ENCODE measurements at regions not wholly inside any gene's neighbourhood (a gene's known extent, or its start where the extent isn't known, plus 50 kb on each side); places are given as distances from the start of the nearest gene placed in this dataset.
"Not testable (repeated sequence)": the region's sequence is repeated elsewhere in the genome, so short reads cannot be mapped to it uniquely, and the experiment has no call there.

DNA sequence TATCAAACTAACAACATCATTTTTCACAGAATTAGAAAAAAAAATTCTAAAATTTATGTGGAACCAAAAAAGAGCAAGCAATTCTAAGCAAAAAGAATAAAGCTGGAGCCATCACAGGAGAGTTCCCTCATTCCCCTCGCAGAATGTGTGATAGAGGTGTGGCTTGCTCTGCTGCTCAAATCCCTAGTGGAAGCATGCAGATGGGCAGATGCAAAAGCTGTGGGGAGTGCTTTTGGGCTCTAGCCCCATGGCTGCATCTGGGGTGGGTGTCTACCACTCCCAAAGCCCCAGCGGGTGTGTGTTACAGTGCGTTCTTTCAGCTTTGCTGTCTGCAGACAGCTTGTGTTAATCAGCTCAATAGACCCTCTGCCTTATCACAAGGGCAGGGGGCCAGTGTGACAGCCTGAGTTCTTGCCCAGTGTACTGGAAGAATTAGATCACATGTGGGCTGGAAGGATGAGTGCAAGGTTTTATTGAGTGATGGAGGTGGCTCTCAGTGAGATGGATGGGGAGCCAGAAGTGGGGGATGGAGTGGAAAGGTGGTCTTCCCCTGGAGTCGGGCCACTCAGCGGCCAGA, 575.9 kb upstream of the LRRN3 start:
- H4K20me1 ChIP-seq (ENCODE audit: control insufficient read depth, insufficient read depth); RAD21 ChIA-PET (ENCODE audit: unreplicated experiment); H3K9me3 ChIP-seq (replicated peaks; ENCODE audit: control insufficient read depth, insufficient read depth, low read length); FAIRE-seq; H3K36me3 ChIP-seq (ENCODE audit: control insufficient read depth in 2 of 2, insufficient read depth in 2 of 2, low read length in 1 of 2); BruUV-seq (replicated peaks); H3K4me2 ChIP-seq (ENCODE audit: control insufficient read depth, insufficient read depth); H3K27me3 ChIP-seq (replicated peaks in 1 of 2; ENCODE audit: control insufficient read depth in 2 of 2, insufficient read depth in 2 of 2, low read length in 1 of 2); H3K27ac ChIP-seq (ENCODE audit: control insufficient read depth, insufficient read depth); H3K4me3 ChIP-seq; DNase-seq (ENCODE audit: low read depth, low spot score); intact Hi-C loops (cut with micrococcal nuclease; ENCODE audit: unreplicated experiment); CTCF ChIA-PET; ATAC-seq; SMC1A ChIA-PET (ENCODE audit: uncharacterized antibody, unreplicated experiment); H2AFZ ChIP-seq (ENCODE audit: control insufficient read depth, low read depth, low read length); H3K79me2 ChIP-seq (ENCODE audit: control insufficient read depth, insufficient read depth, low read length); POLR2A ChIA-PET; H3K9ac ChIP-seq (ENCODE audit: control insufficient read depth, insufficient read depth, low read length); H3K4me1 ChIP-seq (ENCODE audit: control insufficient read depth, insufficient read depth, low read length); in situ Hi-C loops (cut with MboI): not testable (repeated sequence)
- WGBS (ENCODE audit: insufficient coverage, insufficient replicate concordance, low lambda C conversion rate, missing lambda C conversion rate), result 24% methylated on average over 5 of the region's 5 CpGs

DNA sequence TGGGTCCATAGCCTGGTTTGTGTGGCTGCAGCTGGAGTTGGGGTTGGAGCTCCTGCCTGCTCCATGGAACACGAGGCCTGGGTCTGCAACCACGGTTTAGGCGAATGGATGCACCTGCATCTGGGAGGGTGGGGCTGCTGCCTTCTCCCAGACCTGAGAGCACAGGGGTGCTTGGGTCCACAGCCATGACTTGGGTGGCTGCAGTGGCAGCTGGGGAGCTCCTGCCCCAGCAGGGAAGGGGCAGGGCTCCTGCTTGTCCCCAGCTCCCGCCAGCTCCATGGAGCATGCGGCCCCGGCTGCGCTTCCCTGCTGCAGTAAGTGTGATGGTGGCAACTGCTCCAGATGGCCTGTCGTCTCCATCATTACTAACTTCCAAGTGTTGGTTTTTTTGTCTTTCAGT, 571.1 kb upstream of the LRRN3 start:
- in situ Hi-C loops (cut with MboI), result no loop called here
- no peaks in the 10 kb centered on the region; the same call in 2 of the 3 replicates for H3K9me3 ChIP-seq (replicated peaks; ENCODE audit: control insufficient read depth, insufficient read depth, low read length)

More for the DNA sequence above, 571.1 kb upstream of the LRRN3 start:
- no peak overlapping the region for H2AFZ ChIP-seq (ENCODE audit: control insufficient read depth, low read depth, low read length)
- H3K4me3 ChIP-seq, result no peak overlapping the region
- H3K4me2 ChIP-seq (ENCODE audit: control insufficient read depth, insufficient read depth), result no peak overlapping the region
- DNase-seq (ENCODE audit: low read depth, low spot score) (no peak), ATAC-seq (no peak), FAIRE-seq (no peak)
- no peaks in the 10 kb centered on the region for H4K20me1 ChIP-seq (ENCODE audit: control insufficient read depth, insufficient read depth)
- H3K27ac ChIP-seq (ENCODE audit: control insufficient read depth, insufficient read depth), result no peak overlapping the region
- CTCF ChIA-PET, result no interaction called here
- POLR2A ChIA-PET, result no interaction called here
- H3K4me1 ChIP-seq (ENCODE audit: control insufficient read depth, insufficient read depth, low read length), result no peaks in the 10 kb centered on the region
- H3K36me3 ChIP-seq (ENCODE audit: control insufficient read depth in 2 of 2, insufficient read depth in 2 of 2, low read length in 1 of 2), result no peaks in the 10 kb centered on the region
- no peaks in the 10 kb centered on the region; a peak in 2 of 4 replicates for H3K27me3 ChIP-seq (replicated peaks in 1 of 2; ENCODE audit: control insufficient read depth in 2 of 2, insufficient read depth in 2 of 2, low read length in 1 of 2)
- RAD21 ChIA-PET (ENCODE audit: unreplicated experiment), result no interaction called here
- H3K9ac ChIP-seq (ENCODE audit: control insufficient read depth, insufficient read depth, low read length), result no peak overlapping the region
- no peaks in the 10 kb centered on the region for H3K79me2 ChIP-seq (ENCODE audit: control insufficient read depth, insufficient read depth, low read length)
- SMC1A ChIA-PET (ENCODE audit: uncharacterized antibody, unreplicated experiment), result no interaction called here
- intact Hi-C loops (cut with micrococcal nuclease; ENCODE audit: unreplicated experiment), result no loop called here
- no TSS peak for BruUV-seq (replicated peaks)
- TF ChIP-seq PAX8 (IDR thresholded peaks at IDR 0.05) (no peak), BMI1 (IDR thresholded peaks at IDR 0.05; ENCODE audit: borderline replicate concordance) (no peak), USF1 (IDR thresholded peaks at IDR 0.05; ENCODE audit: borderline replicate concordance, extremely low read length, insufficient read depth, low read depth, low read length) (no peak), NRF1 (conservative IDR thresholded peaks at IDR 0.05; ENCODE audit: low read depth, low read length) (no peak), IRF4 (IDR thresholded peaks at IDR 0.05; ENCODE audit: low read depth, low read length) (no peak)
- WGBS (ENCODE audit: insufficient coverage, insufficient replicate concordance, low lambda C conversion rate, missing lambda C conversion rate), result 18% methylated on average over 8 of the region's 8 CpGs
